WTC11 (cell line): ENCODE measurements at regions not wholly inside any gene's neighbourhood (a gene's known extent, or its start where the extent isn't known, plus 50 kb on each side); places are given as distances from the start of the nearest gene placed in this dataset.

ENCODE experiments used
- ATAC-seq: fragments of 200-7000 bp; cut with Tn5 transposase; 2 replicates; pipeline ENCODE4 v1.10.0; 2021; ENCODE audit warnings: mild to moderate bottlenecking, moderate library complexity
- CTCF ChIA-PET: fragments of 300-600 bp; sonication (Branson Sonifier 250); formaldehyde crosslinking; loops from one replicate; lab custom pipeline; 2021; ENCODE audit warnings: antibody characterized with exemption; lab: Charles Lee
- POLR2A ChIA-PET: fragments of 350-600 bp; sonication (Branson Sonifier 250); formaldehyde crosslinking; loops from one replicate; lab custom pipeline; 2021; ENCODE audit warnings: antibody characterized with exemption; lab: Charles Lee
- DNase-seq: peaks from one replicate; pipeline ENCODE4 v3.0.0; 2021; ENCODE audit warnings: low spot score
- H3K27ac Mint-ChIP-seq: 2 replicates; pipeline ENCODE4 v1.8.0; 2021; ENCODE audit warnings: mixed read lengths
- H3K27me3 Mint-ChIP-seq: 2 replicates; pipeline ENCODE4 v1.8.0; 2021; ENCODE audit warnings: low read depth, mild to moderate bottlenecking, moderate library complexity, mixed read lengths
- H3K36me3 Mint-ChIP-seq: 2 replicates; pipeline ENCODE4 v1.8.0; 2021; ENCODE audit warnings: mixed read lengths
- H3K4me1 Mint-ChIP-seq: 2 replicates; pipeline ENCODE4 v1.8.0; 2022; ENCODE audit warnings: mixed read lengths
- H3K4me3 Mint-ChIP-seq: 2 replicates; pipeline ENCODE4 v1.8.0; 2021; ENCODE audit warnings: mild to moderate bottlenecking, moderate library complexity, mixed read lengths
- H3K9me3 Mint-ChIP-seq: 2 replicates; pipeline ENCODE4 v1.8.0; 2021; ENCODE audit warnings: mixed read lengths
- ATF1 ChIP-seq: sonication (generic); formaldehyde crosslinking; IDR thresholded peaks from 2 replicates; pipeline ENCODE4 v1.8.1; 2023; ENCODE audit warnings: mild to moderate bottlenecking, moderate library complexity, missing genetic modification reagents
- E2F5 ChIP-seq: sonication (generic); formaldehyde crosslinking; IDR thresholded peaks from 2 replicates; pipeline ENCODE4 v1.8.1; 2022; ENCODE audit warnings: mild to moderate bottlenecking, moderate library complexity, missing genetic modification reagents
- EMX1 ChIP-seq: fragments of 250-450 bp; sonication (Bioruptor Pico); IDR thresholded peaks from 2 replicates; pipeline ENCODE4 v1.8.0; 2021; ENCODE audit warnings: mild to moderate bottlenecking
- FOXK1 ChIP-seq: sonication (generic); formaldehyde crosslinking; IDR thresholded peaks from 2 replicates; pipeline ENCODE4 v1.8.0; 2022; ENCODE audit warnings: mild to moderate bottlenecking, moderate library complexity, missing genetic modification reagents
- GABPB1 ChIP-seq: sonication (generic); formaldehyde crosslinking; IDR thresholded peaks from 2 replicates; pipeline ENCODE4 v1.8.1; 2023; ENCODE audit warnings: mild to moderate bottlenecking, missing genetic modification reagents
- HMGA2 ChIP-seq: fragments of 250-450 bp; sonication (Bioruptor Pico); IDR thresholded peaks from 2 replicates; pipeline ENCODE4 v1.4.0; 2021; ENCODE audit warnings: mild to moderate bottlenecking, moderate library complexity
- IRF2 ChIP-seq: sonication (generic); formaldehyde crosslinking; IDR thresholded peaks from 2 replicates; pipeline ENCODE4 v1.8.0; 2022; ENCODE audit warnings: low read depth, missing genetic modification reagents, borderline replicate concordance
- JAZF1 ChIP-seq: fragments of 250-450 bp; sonication (Bioruptor Pico); IDR thresholded peaks from 2 replicates; pipeline ENCODE4 v1.9.0; 2021; ENCODE audit warnings: moderate library complexity, mild to moderate bottlenecking, inconsistent platforms
- JUN ChIP-seq: sonication (generic); formaldehyde crosslinking; IDR thresholded peaks from 2 replicates; pipeline ENCODE4 v1.8.0; 2023; ENCODE audit warnings: mild to moderate bottlenecking, missing genetic modification reagents
- NR1H2 ChIP-seq: sonication (generic); formaldehyde crosslinking; IDR thresholded peaks from 2 replicates; pipeline ENCODE4 v1.9.0; 2021; ENCODE audit warnings: mild to moderate bottlenecking, moderate library complexity, missing genetic modification reagents
- NR2C2 ChIP-seq: sonication (generic); formaldehyde crosslinking; IDR thresholded peaks from 2 replicates; pipeline ENCODE4 v1.8.0; 2022; ENCODE audit warnings: mild to moderate bottlenecking, missing genetic modification reagents
- OVOL2 ChIP-seq: fragments of 250-450 bp; sonication (Bioruptor Pico); IDR thresholded peaks from 2 replicates; pipeline ENCODE4 v1.9.0; 2021; ENCODE audit warnings: mild to moderate bottlenecking, borderline replicate concordance
- PRDM15 ChIP-seq: sonication (generic); formaldehyde crosslinking; IDR thresholded peaks from 2 replicates; pipeline ENCODE4 v1.8.0; 2022; ENCODE audit warnings: missing genetic modification reagents
- RELA ChIP-seq: sonication (generic); formaldehyde crosslinking; IDR thresholded peaks from 2 replicates; pipeline ENCODE4 v1.8.1; 2022; ENCODE audit warnings: missing genetic modification reagents, mild to moderate bottlenecking, borderline replicate concordance
- TEAD4 ChIP-seq: sonication (generic); formaldehyde crosslinking; IDR thresholded peaks from 2 replicates; pipeline ENCODE4 v1.8.0; 2022; ENCODE audit warnings: mild to moderate bottlenecking, missing genetic modification reagents
- USF1 ChIP-seq: sonication (generic); formaldehyde crosslinking; IDR thresholded peaks from 2 replicates; pipeline ENCODE4 v1.8.0; 2022; ENCODE audit warnings: mild to moderate bottlenecking, missing genetic modification reagents
- ZBTB21 ChIP-seq: sonication (generic); formaldehyde crosslinking; IDR thresholded peaks from 2 replicates; pipeline ENCODE4 v1.8.1; 2023; ENCODE audit warnings: mild to moderate bottlenecking, missing genetic modification reagents, borderline replicate concordance
- ZNF138 ChIP-seq: sonication (generic); formaldehyde crosslinking; conservative IDR thresholded peaks from 2 replicates; pipeline ENCODE4 v1.8.1; 2022; ENCODE audit warnings: mild to moderate bottlenecking, moderate library complexity, missing genetic modification reagents
- ZNF263 ChIP-seq: sonication (generic); formaldehyde crosslinking; IDR thresholded peaks from 2 replicates; pipeline ENCODE4 v1.8.1; 2022; ENCODE audit warnings: low read depth, mild to moderate bottlenecking, moderate library complexity, missing genetic modification reagents
- ZNF281 ChIP-seq: sonication (generic); formaldehyde crosslinking; IDR thresholded peaks from 2 replicates; pipeline ENCODE4 v1.8.0; 2023; ENCODE audit warnings: mild to moderate bottlenecking, missing genetic modification reagents
- TF ChIP-seq, protein P1 (sequence below): fragments of 250-450 bp; sonication (Bioruptor Pico); IDR thresholded peaks from 2 replicates; pipeline ENCODE4 v1.9.0; 2021; ENCODE audit warnings: mild to moderate bottlenecking
- TF ChIP-seq, protein P2 (sequence below): sonication (generic); formaldehyde crosslinking; IDR thresholded peaks from 2 replicates; pipeline ENCODE4 v1.8.1; 2022; ENCODE audit warnings: low read depth, missing genetic modification reagents, borderline replicate concordance
- TF ChIP-seq, protein P3 (sequence below): fragments of 250-450 bp; sonication (Bioruptor Pico); IDR thresholded peaks from 2 replicates; pipeline ENCODE4 v2.1.2; 2022; ENCODE audit warnings: mild to moderate bottlenecking, moderate library complexity

GRCh38 chr12:88662961-88663360 is 82.7 kb upstream of the KITLG start (continued):
- TF ChIP-seq ZNF281 (no peak), PRDM15 (CRISPR knock-in tag) (no peak), FOXK1 (no peak), TEAD4 (CRISPR knock-in tag) (no peak)

DNA sequence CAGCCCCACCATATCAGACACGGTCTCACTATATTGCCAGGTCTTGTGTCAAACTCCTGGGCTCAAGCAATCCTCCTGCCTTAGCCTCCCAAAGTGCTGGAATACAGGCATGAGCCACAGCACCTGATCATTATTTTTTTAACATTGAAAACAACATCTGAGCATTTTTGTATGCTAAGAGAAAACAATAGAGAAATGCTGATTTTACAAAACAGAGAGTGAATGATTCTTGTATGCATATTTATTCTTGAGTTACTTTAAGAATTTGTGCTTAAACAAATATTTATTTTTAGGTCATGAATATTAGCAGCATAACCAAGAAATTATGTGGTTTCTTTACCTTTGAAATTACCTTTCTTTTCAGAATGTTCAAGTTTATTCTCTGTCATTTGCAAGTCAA is 81.8 kb upstream of the KITLG start:
- Mint-ChIP-seq H3K9me3 (no peaks in the 10 kb centered on the region), H3K4me1 (peaks cover 15% of the 10 kb centered on the region), H3K27ac (no peak overlapping the region), H3K36me3 (no peaks in the 10 kb centered on the region), H3K27me3 (no peaks in the 10 kb centered on the region), H3K4me3 (no peak overlapping the region)
- POLR2A ChIA-PET: no interaction called here
- TF ChIP-seq USF1 (CRISPR knock-in tag) (no peak), ZNF138 (CRISPR knock-in tag) (no peak), HMGA2 (no peak), ZNF263 (no peak), ZBTB21 (CRISPR knock-in tag) (no peak), NR1H2 (CRISPR knock-in tag) (no peak), IRF2 (no peak), ATF1 (no peak), OVOL2 (CRISPR knock-in tag) (no peak)
- TF ChIP-seq, protein P1, sequence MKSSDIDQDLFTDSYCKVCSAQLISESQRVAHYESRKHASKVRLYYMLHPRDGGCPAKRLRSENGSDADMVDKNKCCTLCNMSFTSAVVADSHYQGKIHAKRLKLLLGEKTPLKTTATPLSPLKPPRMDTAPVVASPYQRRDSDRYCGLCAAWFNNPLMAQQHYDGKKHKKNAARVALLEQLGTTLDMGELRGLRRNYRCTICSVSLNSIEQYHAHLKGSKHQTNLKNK (CRISPR knock-in tag): no peak
- TF ChIP-seq, protein P2, sequence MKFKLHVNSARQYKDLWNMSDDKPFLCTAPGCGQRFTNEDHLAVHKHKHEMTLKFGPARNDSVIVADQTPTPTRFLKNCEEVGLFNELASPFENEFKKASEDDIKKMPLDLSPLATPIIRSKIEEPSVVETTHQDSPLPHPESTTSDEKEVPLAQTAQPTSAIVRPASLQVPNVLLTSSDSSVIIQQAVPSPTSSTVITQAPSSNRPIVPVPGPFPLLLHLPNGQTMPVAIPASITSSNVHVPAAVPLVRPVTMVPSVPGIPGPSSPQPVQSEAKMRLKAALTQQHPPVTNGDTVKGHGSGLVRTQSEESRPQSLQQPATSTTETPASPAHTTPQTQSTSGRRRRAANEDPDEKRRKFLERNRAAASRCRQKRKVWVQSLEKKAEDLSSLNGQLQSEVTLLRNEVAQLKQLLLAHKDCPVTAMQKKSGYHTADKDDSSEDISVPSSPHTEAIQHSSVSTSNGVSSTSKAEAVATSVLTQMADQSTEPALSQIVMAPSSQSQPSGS (CRISPR knock-in tag): no peak
- CTCF ChIA-PET: interaction anchor here (1.2 kb wide), 1 partner anchor 13 kb away, joined by 3 read pairs; no protein-coding TSS in a partner anchor
- ATAC-seq (no peak), DNase-seq (no peak)

DNA sequence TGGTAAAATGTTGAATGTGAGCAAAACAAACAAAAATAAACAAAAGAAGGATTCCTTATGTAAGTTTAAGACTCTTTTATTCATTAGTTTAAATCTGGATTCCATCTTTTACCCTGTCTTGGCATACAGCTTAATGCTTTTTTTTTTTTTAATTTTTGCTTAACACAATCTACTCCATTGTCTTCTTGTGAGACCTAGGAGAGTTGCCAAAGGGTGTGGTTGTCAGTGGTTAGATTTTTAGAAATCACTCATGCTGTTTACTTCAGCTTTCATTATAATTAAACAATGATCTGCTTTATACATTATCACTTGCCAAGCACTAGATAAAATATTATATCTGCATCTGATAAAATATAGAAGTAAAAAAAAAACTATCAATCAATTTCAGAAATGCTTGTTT is 77.7 kb upstream of the KITLG start:
- Mint-ChIP-seq H3K4me3 (no peak overlapping the region), H3K27ac (no peak overlapping the region), H3K9me3 (peaks cover 5% of the 10 kb centered on the region; the same call in 1 of the 2 replicates), H3K4me1 (peaks cover 2% of the 10 kb centered on the region), H3K36me3 (no peaks in the 10 kb centered on the region), H3K27me3 (no peaks in the 10 kb centered on the region)
- no peak for DNase-seq
- no peak for ATAC-seq
- POLR2A ChIA-PET: interaction anchor here (0.6 kb wide), 1 partner anchor 266 kb away, joined by 3 read pairs; no protein-coding TSS in a partner anchor
- CTCF ChIA-PET: no interaction called here
- TF ChIP-seq RELA (CRISPR knock-in tag) (no peak), JUN (CRISPR knock-in tag) (no peak), NR2C2 (no peak), ATF1 (no peak), NR1H2 (CRISPR knock-in tag) (no peak), EMX1 (no peak), GABPB1 (CRISPR knock-in tag) (no peak), JAZF1 (CRISPR knock-in tag) (no peak), IRF2 (no peak), ZBTB21 (CRISPR knock-in tag) (no peak), E2F5 (CRISPR knock-in tag) (no peak)
- TF ChIP-seq, protein P3, sequence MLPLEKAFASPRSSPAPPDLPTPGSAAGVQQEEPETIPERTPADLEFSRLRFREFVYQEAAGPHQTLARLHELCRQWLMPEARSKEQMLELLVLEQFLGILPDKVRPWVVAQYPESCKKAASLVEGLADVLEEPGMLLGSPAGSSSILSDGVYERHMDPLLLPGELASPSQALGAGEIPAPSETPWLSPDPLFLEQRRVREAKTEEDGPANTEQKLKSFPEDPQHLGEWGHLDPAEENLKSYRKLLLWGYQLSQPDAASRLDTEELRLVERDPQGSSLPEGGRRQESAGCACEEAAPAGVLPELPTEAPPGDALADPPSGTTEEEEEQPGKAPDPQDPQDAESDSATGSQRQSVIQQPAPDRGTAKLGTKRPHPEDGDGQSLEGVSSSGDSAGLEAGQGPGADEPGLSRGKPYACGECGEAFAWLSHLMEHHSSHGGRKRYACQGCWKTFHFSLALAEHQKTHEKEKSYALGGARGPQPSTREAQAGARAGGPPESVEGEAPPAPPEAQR (CRISPR knock-in tag): no peak
